Right cardiac atrium (tissue), 5 donors: ENCODE measurements at regions not wholly inside any gene's neighbourhood (a gene's known extent, or its start where the extent isn't known, plus 50 kb on each side); places are given as distances from the start of the nearest gene placed in this dataset.

Experiments used
- ATAC-seq, 2 donors: fragments of 200-7000 bp; cut with Tn5 transposase; one replicate each; pipeline versions ENCODE4 v1.8.0 to v1.9.1; 2020; ENCODE audit warnings: moderate library complexity in 2 of 2, mild to moderate bottlenecking in 1 of 2
- DNase-seq, 3 donors: peaks; one replicate each; pipeline ENCODE4 v3.0.0-alpha.2; 2020
- H3K27ac ChIP-seq: one replicate; pipeline ENCODE4 v1.5.1; 2013; ENCODE audit warnings: mild to moderate bottlenecking, low read length, control low read depth, moderate library complexity
- H3K27me3 ChIP-seq: one replicate; pipeline ENCODE4 v1.6.1; 2013; ENCODE audit not compliant: control insufficient read depth, insufficient read depth
- H3K4me1 ChIP-seq: one replicate; pipeline ENCODE4 v1.6.1; 2013; ENCODE audit warnings: low read length; ENCODE audit not compliant: control insufficient read depth, insufficient read depth
- H3K4me3 ChIP-seq: one replicate; pipeline ENCODE4 v1.5.1; 2013; ENCODE audit warnings: low read length, control low read depth
- H3K9me3 ChIP-seq: one replicate; pipeline ENCODE4 v1.6.1; 2013; ENCODE audit warnings: low read length; ENCODE audit not compliant: control insufficient read depth
- WGBS: extraction: QIAGEN DNeasy Blood & Tissue Kit; methylation state at CpG from one replicate; pipeline ENCODE4 v1.1.7; 2013; 5-methylcytosine and 5-hydroxymethylcytosine counted together
- intact Hi-C, 4 donors: fragments of 100-400 bp; cut with DNase I; formaldehyde crosslinking; loops; one replicate each; pipeline versions ENCODE4 v1.11.0 to v1.14.0; 2022 to 2023
- donor health status: healthy with polysubstance abuse.
- donor health status: DM: no; HTN: yes; CAD: no.
- donor health status: DM: no; HTN: no; CAD: no.
- donor health status: DM: no; HTN: yes; CAD: no; lungs with severe emphysema.
- donor health status: DM: yes; HTN: yes; CAD: no.

DNA sequence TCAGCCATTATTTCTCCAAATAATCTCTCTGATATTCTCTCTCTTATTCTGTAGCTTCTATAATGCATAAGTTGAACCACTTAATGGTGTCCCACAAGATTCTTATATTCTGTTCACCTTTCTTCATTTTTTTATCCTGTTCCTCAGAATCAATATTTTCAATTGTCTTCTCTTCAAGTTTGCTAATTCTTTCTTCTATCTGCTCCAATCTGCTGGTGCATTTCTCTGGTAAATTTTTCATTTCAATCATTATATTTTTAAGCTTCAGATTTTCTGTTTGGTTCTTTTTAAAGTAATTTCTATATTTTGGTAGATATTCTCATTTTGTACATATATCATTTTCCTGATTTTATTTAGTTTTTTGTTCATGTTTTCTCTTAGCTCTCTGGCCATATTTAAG, 272.6 kb downstream of the ZEB1 start:
- Histone ChIP-seq H3K27me3 (no peaks in the 10 kb centered on the region), H3K4me1 (no peaks in the 10 kb centered on the region), H3K4me3 (no peak overlapping the region), H3K27ac (no peak overlapping the region), H3K9me3 (no peaks in the 10 kb centered on the region)
- DNase-seq (no peak), ATAC-seq (no peak)
- intact Hi-C loops: no loop called here

GRCh38 chr10:31590023-31590800, 271.2 kb downstream of the ZEB1 start:
- no peak overlapping the region for H3K27ac ChIP-seq
- no peaks in the 10 kb centered on the region for H3K27me3 ChIP-seq
- H3K4me3 ChIP-seq: no peak overlapping the region
- no peaks in the 10 kb centered on the region for H3K9me3 ChIP-seq
- no peaks in the 10 kb centered on the region for H3K4me1 ChIP-seq
- no peak for ATAC-seq
- DNase-seq: no peak
- intact Hi-C loops: no loop called here
- 73% methylated on average over 6 of the region's 6 CpGs for WGBS

GRCh38 chr10:31587691-31588090, 268.7 kb downstream of the ZEB1 start:
- H3K9me3 ChIP-seq: no peaks in the 10 kb centered on the region
- intact Hi-C loops: no loop called here
- 85% methylated on average over 9 of the region's 9 CpGs for WGBS
- no peaks in the 10 kb centered on the region for H3K27me3 ChIP-seq
- H3K4me1 ChIP-seq: peaks cover 9% of the 10 kb centered on the region
- ATAC-seq: peak in 1 of 2 donors; percentile 39
- peak in 1 of 3 donors; percentile 40 for DNase-seq
- H3K4me3 ChIP-seq: no peak overlapping the region
- H3K27ac ChIP-seq: no peak overlapping the region

GRCh38 chr10:31586723-31587638, 268.0 kb downstream of the ZEB1 start:
- no peak overlapping the region for H3K27ac ChIP-seq
- no peak overlapping the region for H3K4me3 ChIP-seq
- H3K4me1 ChIP-seq: peaks cover 14% of the 10 kb centered on the region
- DNase-seq: peak in 1 of 3 donors; percentile 56
- no peak for ATAC-seq
- H3K9me3 ChIP-seq: no peaks in the 10 kb centered on the region
- no peaks in the 10 kb centered on the region for H3K27me3 ChIP-seq
- WGBS: 86% methylated on average over 22 of the region's 22 CpGs
- intact Hi-C loops: no loop called here

- Histone ChIP-seq H3K27ac (no peak overlapping the region), H3K9me3 (no peaks in the 10 kb centered on the region), H3K4me1 (peaks cover 14% of the 10 kb centered on the region), H3K27me3 (no peaks in the 10 kb centered on the region), H3K4me3 (no peak overlapping the region)
- 46% methylated on average over 6 of the region's 6 CpGs for WGBS
- DNase-seq (no peak), ATAC-seq (peak in 1 of 2 donors; percentile 59)
- intact Hi-C loops: no loop called here
Measured at GRCh38 chr10:31584876-31585275, 265.9 kb downstream of the ZEB1 start.

GRCh38 chr10:31584098-31584631, 265.1 kb downstream of the ZEB1 start:
- Histone ChIP-seq H3K4me3 (no peak overlapping the region), H3K4me1 (peaks cover 14% of the 10 kb centered on the region), H3K27ac (no peak overlapping the region), H3K27me3 (no peaks in the 10 kb centered on the region), H3K9me3 (no peaks in the 10 kb centered on the region)
- 49% methylated on average over 12 of the region's 12 CpGs for WGBS
- DNase-seq (peak; percentile 62 to 75 (median 64)), ATAC-seq (peak; percentile 50 to 87)
- intact Hi-C loops: no loop called here

DNA sequence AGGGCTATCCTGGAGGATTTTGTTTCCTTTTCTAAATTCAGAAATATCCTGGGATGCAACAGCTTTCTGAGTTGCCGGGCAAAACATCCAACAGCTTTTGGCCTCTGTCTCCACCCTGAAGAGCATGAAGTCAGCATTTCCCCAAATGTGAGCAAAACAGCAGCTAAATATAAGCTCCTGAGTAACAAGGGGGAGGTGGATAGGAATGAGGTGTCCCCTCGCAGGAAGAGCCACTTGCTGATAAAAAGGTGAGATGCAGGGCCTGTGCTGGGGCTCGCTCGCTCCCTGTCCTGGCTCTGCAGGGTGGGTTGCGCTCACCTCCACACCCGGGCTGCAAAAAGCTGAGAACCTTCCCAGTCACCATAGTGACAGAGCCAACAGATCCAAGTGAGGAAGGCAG, 264.3 kb downstream of the ZEB1 start:
- DNase-seq: no peak
- peak; percentile 10 to 36 for ATAC-seq
- intact Hi-C loops: no loop called here
- 27% methylated on average over 6 of the region's 6 CpGs for WGBS
- no peaks in the 10 kb centered on the region for H3K9me3 ChIP-seq
- H3K4me3 ChIP-seq: no peak overlapping the region
- H3K27ac ChIP-seq: peak overlapping the region; percentile 18
- peaks cover 14% of the 10 kb centered on the region for H3K4me1 ChIP-seq
- H3K27me3 ChIP-seq: no peaks in the 10 kb centered on the region

- H3K4me3 ChIP-seq: no peak overlapping the region
- H3K27me3 ChIP-seq: no peaks in the 10 kb centered on the region
- H3K9me3 ChIP-seq: no peaks in the 10 kb centered on the region
- peak overlapping the region; percentile 21 for H3K27ac ChIP-seq
- H3K4me1 ChIP-seq: peaks cover 14% of the 10 kb centered on the region
- peak; percentile 31 to 61 (median 60) for DNase-seq
- intact Hi-C loops: no loop called here
- 52% methylated on average over 8 of the region's 8 CpGs for WGBS
- ATAC-seq: peak; percentile 57 to 69
Measured at GRCh38 chr10:31582365-31583052, 263.5 kb downstream of the ZEB1 start.

- intact Hi-C loops: no loop called here
- Histone ChIP-seq H3K4me1 (peaks cover 14% of the 10 kb centered on the region), H3K9me3 (peaks cover 2% of the 10 kb centered on the region), H3K4me3 (no peak overlapping the region), H3K27ac (no peak overlapping the region), H3K27me3 (no peaks in the 10 kb centered on the region)
- WGBS: 73% methylated on average over 9 of the region's 9 CpGs
- DNase-seq: no peak
- no peak for ATAC-seq
Measured at GRCh38 chr10:31581741-31582323, 262.8 kb downstream of the ZEB1 start.

DNA sequence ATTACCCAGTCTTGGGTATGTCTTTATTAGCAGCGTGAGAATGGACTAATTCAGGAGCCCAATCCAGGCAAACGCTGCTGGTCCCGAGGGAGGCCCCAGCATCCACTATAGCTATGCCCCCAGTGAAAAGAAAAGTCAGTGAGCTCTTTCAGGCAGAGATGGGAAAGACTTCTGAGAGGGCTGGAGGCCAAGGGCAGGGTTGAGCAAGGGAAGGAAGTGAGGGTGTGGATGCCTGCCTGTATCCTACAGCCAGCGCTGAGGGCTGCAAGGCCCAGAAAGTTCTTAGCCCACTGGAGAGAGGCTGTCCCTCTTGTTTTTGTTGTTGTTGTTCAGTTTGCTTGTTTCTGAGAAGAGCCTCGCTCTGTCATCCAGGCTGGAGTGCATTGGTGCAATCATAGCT, 261.6 kb downstream of the ZEB1 start:
- Histone ChIP-seq H3K9me3 (peaks cover 2% of the 10 kb centered on the region), H3K4me1 (peaks cover 14% of the 10 kb centered on the region), H3K27me3 (no peaks in the 10 kb centered on the region), H3K27ac (no peak overlapping the region), H3K4me3 (no peak overlapping the region)
- WGBS: 76% methylated on average over 5 of the region's 5 CpGs
- intact Hi-C loops: no loop called here
- peak; percentile 35 to 39 for ATAC-seq
- peak in 2 of 3 donors; percentile 39 to 62 for DNase-seq
